GM18502 (cell line): ENCODE measurements at regions not wholly inside any gene's neighbourhood (a gene's known extent, or its start where the extent isn't known, plus 50 kb on each side); places are given as distances from the start of the nearest gene placed in this dataset.
A peak's percentile ranks its signal among the peaks of the same experiment; 100 is the strongest.

Experiments used
- ATAC-seq: cut with Tn5 transposase; IDR thresholded peaks from one replicate; pipeline ENCODE4 v1.9.1; 2021; ENCODE audit warnings: mild to moderate bottlenecking; ENCODE audit not compliant: unreplicated experiment, poor library complexity

- ATAC-seq = no peak
Observed at GRCh38 chr5:143761663-143762062, 50.3 kb upstream of the HMHB1 start.

- no peak for ATAC-seq
Observed at GRCh38 chr5:143760755-143761154, 51.2 kb upstream of the HMHB1 start.

- ATAC-seq = peak; percentile 64
Observed at GRCh38 chr5:143760131-143760505, 51.8 kb upstream of the HMHB1 start.

- ATAC-seq = peak; percentile 38
Observed at GRCh38 chr5:143759396-143760130, 52.4 kb upstream of the HMHB1 start.

GRCh38 chr5:143758750-143759149 lies 53.2 kb upstream of the HMHB1 start:
- ATAC-seq = peak; percentile 72

GRCh38 chr5:143758015-143758414 lies 53.9 kb upstream of the HMHB1 start:
- no peak for ATAC-seq

GRCh38 chr5:143757116-143757515 lies 54.8 kb upstream of the HMHB1 start:
- peak; percentile 33 for ATAC-seq

GRCh38 chr5:143755966-143756365 lies 56.0 kb upstream of the HMHB1 start:
- no peak for ATAC-seq

GRCh38 chr5:143752165-143752850 lies 59.7 kb upstream of the HMHB1 start:
- ATAC-seq = no peak

GRCh38 chr5:143751342-143751741 lies 60.6 kb upstream of the HMHB1 start:
- ATAC-seq = no peak

- ATAC-seq = no peak
Observed at GRCh38 chr5:143749581-143750205, 62.3 kb upstream of the HMHB1 start.

- ATAC-seq = no peak
Observed at GRCh38 chr5:143748516-143748915, 63.4 kb upstream of the HMHB1 start.

- ATAC-seq = no peak
Observed at GRCh38 chr5:143742951-143743350, 69.0 kb upstream of the HMHB1 start.

- ATAC-seq = no peak
Observed at GRCh38 chr5:143741421-143741820, 70.5 kb upstream of the HMHB1 start.

GRCh38 chr5:143740956-143741355 lies 71.0 kb upstream of the HMHB1 start:
- no peak for ATAC-seq

GRCh38 chr5:143739746-143740145 lies 72.2 kb upstream of the HMHB1 start:
- ATAC-seq = no peak

GRCh38 chr5:143738417-143739401 lies 73.3 kb upstream of the HMHB1 start:
- no peak for ATAC-seq

- ATAC-seq = no peak
Observed at GRCh38 chr5:143737062-143737461, 74.9 kb upstream of the HMHB1 start.

- ATAC-seq = no peak
Observed at GRCh38 chr5:143734456-143734780, 77.5 kb upstream of the HMHB1 start.

GRCh38 chr5:143733665-143734455 lies 78.1 kb upstream of the HMHB1 start:
- ATAC-seq = no peak
